K562 (cell line): ENCODE measurements at regions not wholly inside any gene's neighbourhood (a gene's known extent, or its start where the extent isn't known, plus 50 kb on each side); places are given as distances from the start of the nearest gene placed in this dataset.

Experiments used
- ATAC-seq: fragments of 200-7000 bp; cut with Tn5 transposase; 3 replicates; pipeline ENCODE4 v1.9.1; 2020; ENCODE audit warnings: moderate library complexity
- BruUV-seq: library from RNA; stranded (reverse); fragments of 400-500 nt; replicated peaks from 2 replicates; lab custom pipeline; 2021; lab: Mats Ljungman, UMichigan
- CTCF ChIA-PET: fragments of 300-600 bp; formaldehyde crosslinking; extraction: SDS; loops from one replicate; lab custom pipeline; 2021; ENCODE audit warnings: low intra/inter-chr PET ratio; lab: Yijun Ruan, JAX
- POLR2A ChIA-PET: fragments of 300-600, 350-650 bp; sonication (Branson Sonifier 250); formaldehyde crosslinking; extraction: SDS; loops from one replicate; lab custom pipeline; 2021; ENCODE audit warnings: antibody characterized with exemption, inconsistent platforms; lab: Yijun Ruan, JAX
- DNase-seq, 4 experiments: peaks; one replicate each; pipeline versions ENCODE4 v3.0.0 to v3.0.0-alpha.2; 2011 to 2018; ENCODE audit warnings: low spot score in 3 of 4, mixed read lengths in 3 of 4; ENCODE audit errors: extremely low read depth in 1 of 4
- FAIRE-seq: peaks from 2 replicates; lab custom pipeline; 2011; peaks lifted over from hg19 to GRCh38; lab: Jason Lieb, UNC
- H2AFZ ChIP-seq: 2 replicates; pipeline ENCODE4 v1.6.0; 2011; ENCODE audit warnings: low read depth, low read length, control low read depth, inconsistent platforms
- H3K27ac ChIP-seq: fragments of 200-600 bp; 3 replicates; pipeline ENCODE4 v1.8.0; 2011; ENCODE audit warnings: low read depth, mild to moderate bottlenecking, control low read depth, inconsistent platforms, low read length, moderate library complexity, mixed read lengths; ENCODE audit errors: extremely low read depth
- H3K27me3 ChIP-seq, 2 experiments: fragments of 300-600 bp in 1 of 2; 2 replicates in 1 of 2; 3 replicates in 1 of 2; pipeline versions ENCODE4 v1.6.0 to v1.8.0; 2011; ENCODE audit warnings: inconsistent platforms in 2 of 2, low read length in 2 of 2, mild to moderate bottlenecking in 1 of 2, mixed read lengths in 1 of 2, moderate library complexity in 1 of 2; ENCODE audit not compliant: control insufficient read depth in 2 of 2, insufficient read depth in 2 of 2
- H3K36me3 ChIP-seq: fragments of 300-600 bp; 3 replicates; pipeline ENCODE4 v1.8.0; 2011; ENCODE audit warnings: mild to moderate bottlenecking, low read length, inconsistent platforms; ENCODE audit not compliant: control insufficient read depth, insufficient read depth
- H3K4me1 ChIP-seq, 2 experiments: fragments of 200-600 bp in 1 of 2; replicated peaks in 1 of 2; 2 replicates in 1 of 2; 3 replicates in 1 of 2; pipeline versions ENCODE4 v1.5.1 to v1.8.0; 2011; ENCODE audit warnings: inconsistent platforms in 2 of 2, low read length in 2 of 2, mild to moderate bottlenecking in 1 of 2, mixed read lengths in 1 of 2, moderate library complexity in 1 of 2; ENCODE audit not compliant: control insufficient read depth in 2 of 2, insufficient read depth in 2 of 2
- H3K4me2 ChIP-seq: 2 replicates; pipeline ENCODE4 v1.6.1; 2011; ENCODE audit warnings: low read length, control low read depth, inconsistent platforms, mixed read lengths; ENCODE audit not compliant: insufficient read depth
- H3K4me3 ChIP-seq: fragments of 200-600 bp; sonication (generic), shearing (Covaris generic); 2 replicates; pipeline ENCODE4 v1.5.1; 2016; ENCODE audit warnings: control low read depth, inconsistent platforms
- H3K79me2 ChIP-seq: fragments of 200-600 bp; 3 replicates; pipeline ENCODE4 v1.8.0; 2011; ENCODE audit warnings: low read length, inconsistent platforms; ENCODE audit not compliant: control insufficient read depth, insufficient read depth
- H3K9ac ChIP-seq, 2 experiments: 2 replicates each; pipeline versions ENCODE4 v1.6.0 to v1.6.1; 2011; ENCODE audit warnings: low read depth in 2 of 2, low read length in 2 of 2, control low read depth in 1 of 2, inconsistent platforms in 1 of 2, mild to moderate bottlenecking in 1 of 2, mixed read lengths in 1 of 2; ENCODE audit not compliant: insufficient read depth in 1 of 2
- H3K9me1 ChIP-seq: one replicate; pipeline ENCODE4 v1.6.0; 2011; ENCODE audit warnings: inconsistent platforms, mild to moderate bottlenecking, low read length, moderate library complexity; ENCODE audit not compliant: control insufficient read depth, insufficient read depth
- H3K9me3 ChIP-seq: replicated peaks from 2 replicates; pipeline ENCODE4 v1.5.1; 2011; ENCODE audit warnings: low read depth, low read length, inconsistent platforms; ENCODE audit not compliant: control insufficient read depth, insufficient read depth
- H4K20me1 ChIP-seq: replicated peaks from 2 replicates; pipeline ENCODE4 v1.6.1; 2011; ENCODE audit warnings: low read length, inconsistent platforms, mixed read lengths; ENCODE audit not compliant: control insufficient read depth, insufficient read depth
- ATF2 ChIP-seq: sonication (generic); formaldehyde crosslinking; IDR thresholded peaks from 2 replicates; pipeline ENCODE4 v1.8.1; 2022; ENCODE audit warnings: missing genetic modification reagents
- CREB3L1 ChIP-seq: fragments of 450-650 bp; IDR thresholded peaks from 2 replicates; pipeline ENCODE4 v1.6.1; 2014; ENCODE audit warnings: low read depth, mild to moderate bottlenecking, moderate library complexity, borderline replicate concordance
- RAD21 ChIP-seq, 2 experiments: fragments of 250-450 bp in 1 of 2; fragments of 450-650 bp in 1 of 2; sonication (Bioruptor Pico) in 1 of 2; formaldehyde crosslinking in 1 of 2; IDR thresholded peaks in 1 of 2; conservative IDR thresholded peaks in 1 of 2; 2 replicates each; pipeline versions ENCODE4 v1.4.0 to v1.8.0; 2020 to 2022; ENCODE audit warnings: mild to moderate bottlenecking in 2 of 2, moderate library complexity in 1 of 2
- TAF15 ChIP-seq: fragments of 200-400 bp; formaldehyde crosslinking; IDR thresholded peaks from 2 replicates; pipeline ENCODE4 v1.6.1; 2017; ENCODE audit warnings: mild to moderate bottlenecking, low read depth, low read length, moderate library complexity
- ZNF121 ChIP-seq: sonication (generic); formaldehyde crosslinking; conservative IDR thresholded peaks from 2 replicates; pipeline ENCODE4 v1.8.0; 2022; ENCODE audit warnings: missing genetic modification reagents
- WGBS: fragments of 100-300 bp; shearing (Covaris generic); methylation state at CpG from one replicate; pipeline ENCODE4 v1.1.6; 2016; ENCODE audit warnings: low coverage, mixed read lengths; ENCODE audit not compliant: insufficient coverage; ENCODE audit errors: missing lambda C conversion rate; 5-methylcytosine and 5-hydroxymethylcytosine counted together
- in situ Hi-C: fragments of 300-500 bp; cut with MboI; formaldehyde crosslinking; loops from 4 replicates; pipeline ENCODE4 v1.15.0; 2018; ENCODE audit warnings: inconsistent platforms, mixed read lengths
- intact Hi-C: fragments of 100-400 bp; cut with micrococcal nuclease; formaldehyde crosslinking; loops from 2 replicates; pipeline ENCODE4 v1.14.2; 2022

- no peak overlapping the region for H2AFZ ChIP-seq
- peaks cover 5% of the 10 kb centered on the region; the same call in 1 of the 3 replicates for H3K79me2 ChIP-seq
- ChIA-PET POLR2A (no interaction called here), CTCF (no interaction called here)
- H3K4me2 ChIP-seq: no peak overlapping the region
- in situ Hi-C loops: no loop called here
- H3K9me1 ChIP-seq: no peaks in the 10 kb centered on the region
- H3K27ac ChIP-seq: no peak overlapping the region
- BruUV-seq: no TSS peak
- H3K4me3 ChIP-seq: no peak overlapping the region
- 0 out of 4 replicates have a peak, but pooled peaks of 1 of the 2 experiments have one; percentile 9 for TF ChIP-seq RAD21 (CRISPR knock-in tag; conservative IDR thresholded peaks at IDR 0.05 in 1 of 2, IDR thresholded peaks at IDR 0.05 in 1 of 2)
- no peak for TF ChIP-seq ZNF121 (CRISPR knock-in tag)
- no peak for TF ChIP-seq CREB3L1
- TF ChIP-seq ATF2: no peak
- no peak for TF ChIP-seq TAF15
- H3K27me3 ChIP-seq: no peaks in the 10 kb centered on the region
- H3K36me3 ChIP-seq: no peaks in the 10 kb centered on the region
- FAIRE-seq (no peak), DNase-seq (no peak), ATAC-seq (no peak)
- WGBS: 23% methylated on average over 2 of the region's 2 CpGs
- H3K4me1 ChIP-seq: no peaks in the 10 kb centered on the region
- H4K20me1 ChIP-seq: no peaks in the 10 kb centered on the region
- H3K9ac ChIP-seq: no peak overlapping the region
- intact Hi-C loops: no loop called here
- H3K9me3 ChIP-seq: no peaks in the 10 kb centered on the region
Measured at GRCh38 chr2:103459283-103459682, 697.5 kb downstream of the TMEM182 start.
